ENCODE measurements at regions not wholly inside any gene's neighbourhood (a gene's known extent, or its start where the extent isn't known, plus 50 kb on each side); places are given as distances from the start of the nearest gene placed in this dataset.

DNA sequence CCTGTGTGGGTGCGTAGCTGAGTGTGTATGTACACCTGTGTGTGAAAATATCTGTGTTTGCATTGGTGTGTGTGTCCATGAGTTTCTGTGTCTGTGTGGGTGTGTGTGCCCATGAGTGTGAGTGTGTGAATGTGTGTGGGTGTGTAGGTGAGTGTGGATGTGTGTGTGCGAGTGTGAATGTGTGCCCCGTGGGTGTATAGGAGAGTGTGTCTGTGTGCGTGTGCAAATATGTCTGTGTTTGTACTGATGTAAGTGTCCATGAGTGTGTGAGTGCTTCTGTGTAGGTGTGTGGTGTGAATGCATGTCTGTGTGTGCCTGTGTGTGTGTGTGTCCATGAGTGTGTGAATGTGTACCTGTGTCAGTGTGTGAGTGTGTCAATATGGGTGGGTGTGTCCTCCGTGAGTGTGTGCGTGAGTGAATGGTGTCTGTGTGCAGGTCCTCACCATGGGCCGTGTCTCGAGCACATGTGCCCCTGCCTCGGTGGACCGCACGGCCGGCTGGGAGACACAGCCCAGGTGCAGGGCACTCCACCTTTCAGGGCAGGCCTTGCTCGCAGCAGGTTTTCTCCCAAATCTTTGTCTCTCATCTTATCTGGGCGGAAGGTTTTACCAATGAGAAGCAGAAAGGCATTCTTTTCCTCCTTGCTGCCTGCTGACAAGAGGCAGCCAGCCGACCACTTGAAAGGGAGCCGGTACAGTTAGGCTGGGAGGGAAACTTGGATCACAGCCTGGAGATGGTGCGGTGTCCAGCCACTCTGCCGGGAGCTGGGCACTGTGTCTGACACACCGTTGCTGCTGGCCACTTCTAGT is 107.1 kb upstream of the FAM20C start:
- no peak for DNase-seq

DNA sequence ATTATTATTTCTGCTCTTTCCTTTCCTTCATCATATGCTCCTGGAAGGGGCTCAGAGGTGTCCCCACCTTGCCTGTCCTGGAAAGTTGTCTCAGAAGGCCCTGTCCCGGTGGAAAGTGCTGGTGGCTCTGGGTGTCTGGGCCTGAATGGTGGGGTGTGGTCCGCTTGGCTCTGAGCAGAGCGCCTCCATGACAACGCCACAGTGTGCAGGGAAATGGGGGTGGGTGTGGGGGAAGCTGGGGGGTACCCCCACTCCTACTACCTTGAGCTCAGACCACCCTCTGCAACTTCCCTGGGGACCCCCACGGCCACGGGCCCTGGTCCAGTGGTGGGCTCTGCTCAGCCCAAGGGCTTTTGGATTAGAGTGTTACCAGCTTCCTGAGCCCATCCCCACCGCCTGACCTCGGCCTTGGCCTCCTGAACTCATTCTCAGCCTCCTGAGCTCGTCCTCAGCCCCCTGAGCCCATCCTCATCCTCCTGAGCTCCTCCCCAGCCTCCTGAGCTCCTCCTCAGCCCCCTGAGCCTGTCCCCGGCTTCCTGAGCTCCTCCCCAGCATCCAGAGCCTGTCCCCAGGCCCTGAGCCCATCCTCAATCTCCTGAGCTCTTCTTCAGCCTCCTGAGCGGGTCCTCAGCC is 106.4 kb upstream of the FAM20C start:
- no peak for DNase-seq

- DNase-seq = no peak
These were observed 105.7 kb upstream of the FAM20C start for GRCh38 chr7:86629-87028.

DNA sequence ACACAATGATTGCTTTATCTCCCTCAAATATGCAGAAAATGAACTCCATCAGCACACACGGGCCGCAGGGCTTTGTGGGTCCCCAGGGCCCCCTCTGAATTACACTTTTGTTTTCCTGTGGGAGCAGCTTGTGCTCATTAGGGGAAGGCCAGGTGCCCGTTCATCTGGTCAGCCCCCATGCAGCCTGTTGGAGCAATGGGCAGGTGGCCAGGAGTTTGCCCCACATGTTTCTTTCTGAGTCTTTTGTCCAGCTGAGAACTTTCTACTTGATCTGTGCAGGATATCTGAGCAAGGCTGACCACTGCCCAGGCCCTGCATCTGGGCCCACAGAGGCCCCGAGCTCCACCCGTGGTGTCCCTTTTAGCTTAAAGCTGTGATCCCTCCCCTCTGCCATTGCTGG is 105.3 kb upstream of the FAM20C start:
- DNase-seq = no peak

DNA sequence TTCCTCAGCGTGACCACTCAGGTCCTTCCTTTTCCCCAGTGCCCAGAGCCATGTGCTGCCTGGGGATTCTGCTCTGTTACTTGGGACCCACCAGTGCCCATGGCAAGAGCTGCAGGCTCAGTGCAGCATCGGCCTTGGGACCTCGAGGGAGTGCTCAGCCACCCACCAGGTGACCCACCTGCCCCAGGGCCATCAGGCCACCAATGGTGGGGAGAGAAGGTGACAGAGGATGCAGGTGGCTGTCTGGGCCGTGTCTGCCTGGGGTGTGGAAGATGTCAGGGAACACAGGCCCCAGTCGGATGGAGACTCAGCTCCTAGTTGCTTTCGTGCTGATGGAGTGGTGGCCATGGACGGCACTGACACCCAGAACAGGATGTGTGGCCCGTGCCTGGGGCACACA is 104.7 kb upstream of the FAM20C start:
- DNase-seq = no peak

DNA sequence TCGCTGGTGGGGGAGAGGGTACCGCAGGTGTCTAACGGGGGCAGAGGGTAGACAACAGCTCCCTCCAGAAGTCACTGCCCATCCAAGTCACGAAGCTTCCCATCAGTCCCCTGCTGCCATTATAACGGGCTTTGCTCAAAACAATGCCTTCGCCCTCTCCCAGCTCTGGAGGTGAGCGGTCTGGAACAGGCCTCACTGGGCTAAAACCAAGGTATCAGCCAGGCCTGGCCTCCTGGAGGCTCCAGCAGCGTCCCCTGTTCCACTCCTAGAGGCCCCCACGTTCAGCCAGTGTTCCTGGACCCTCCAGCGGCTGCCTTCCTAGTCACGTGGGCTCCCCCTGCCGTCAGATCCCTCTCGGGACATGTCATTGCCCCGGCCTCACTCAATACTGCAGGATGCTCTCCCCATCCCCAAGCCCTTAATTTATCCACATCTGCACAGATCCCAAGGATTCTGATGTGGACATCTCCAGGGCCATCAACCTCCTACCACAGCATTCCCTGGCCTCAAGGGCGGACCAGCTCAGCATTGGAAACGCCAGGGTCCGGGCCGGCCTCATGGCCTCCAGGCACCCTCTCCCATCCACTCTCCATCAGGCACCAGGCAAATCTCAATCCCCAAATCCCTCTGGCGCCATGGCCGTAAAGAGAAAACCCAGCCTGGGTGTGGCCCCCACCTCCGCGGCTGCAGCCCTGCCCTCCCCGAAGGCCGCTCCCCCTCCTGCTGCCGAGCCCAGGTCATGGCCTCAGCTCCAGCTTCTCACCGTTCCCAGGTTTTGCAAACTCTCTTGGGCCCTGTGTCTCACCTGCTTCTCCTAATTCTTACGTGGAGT is 104.1 kb upstream of the FAM20C start:
- no peak for DNase-seq

DNA sequence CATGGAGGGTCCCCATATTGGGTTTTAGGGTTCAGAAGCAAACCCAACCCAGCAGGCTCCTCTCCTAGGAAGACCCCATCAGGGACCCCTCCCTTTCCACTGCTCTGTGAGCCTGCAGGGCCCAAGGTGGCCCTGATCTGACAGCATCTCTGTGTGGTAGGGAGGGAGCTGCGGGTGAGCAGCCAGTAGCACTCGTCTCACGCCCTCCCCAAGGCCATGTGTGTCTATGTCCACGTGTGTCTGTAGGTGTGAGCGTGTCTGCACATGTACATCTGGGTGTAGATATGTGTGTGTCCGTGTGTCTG is 103.5 kb upstream of the FAM20C start:
- DNase-seq = no peak

GRCh38 chr7:89232-90019 is 102.9 kb upstream of the FAM20C start:
- DNase-seq = no peak

GRCh38 chr7:90111-91063 is 102.0 kb upstream of the FAM20C start:
- no peak for DNase-seq

DNA sequence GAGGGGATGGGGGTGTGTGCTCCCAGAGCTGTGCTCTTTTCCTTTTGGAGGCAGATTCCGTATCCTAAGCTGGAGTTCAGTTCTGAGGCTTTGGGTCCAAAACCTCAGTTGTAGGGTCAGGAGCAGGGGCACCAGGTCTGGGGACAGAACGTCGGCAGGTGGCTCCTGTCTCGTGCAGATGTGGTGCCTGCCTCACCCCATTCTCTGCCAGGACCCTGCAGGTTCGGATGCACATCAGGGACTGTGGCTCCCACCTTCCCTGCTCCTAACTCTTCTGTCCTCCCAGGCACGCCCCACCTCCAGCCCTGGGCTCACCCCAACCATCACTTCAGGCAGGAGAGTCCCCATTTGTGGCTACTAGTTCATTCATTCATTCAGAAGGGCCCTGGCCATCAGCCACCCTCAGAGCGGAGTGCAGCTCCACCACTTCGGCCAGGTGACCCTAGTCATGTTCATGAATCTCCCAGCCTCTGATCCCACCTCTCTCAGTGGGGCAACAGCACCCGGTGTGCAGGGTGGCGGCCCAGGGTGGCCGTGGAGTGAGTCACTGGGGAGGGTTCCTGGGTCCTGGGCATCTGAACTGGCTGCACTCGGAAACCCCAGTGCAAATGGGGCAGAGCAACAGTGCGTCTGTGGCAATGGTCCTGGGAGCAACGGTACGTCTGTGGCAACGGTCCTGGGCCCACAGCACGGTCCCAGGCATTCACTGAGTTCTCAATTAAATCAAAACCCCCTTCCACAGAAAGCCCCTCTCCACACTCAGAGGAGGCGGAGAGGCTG is 100.8 kb upstream of the FAM20C start:
- no peak for DNase-seq

DNA sequence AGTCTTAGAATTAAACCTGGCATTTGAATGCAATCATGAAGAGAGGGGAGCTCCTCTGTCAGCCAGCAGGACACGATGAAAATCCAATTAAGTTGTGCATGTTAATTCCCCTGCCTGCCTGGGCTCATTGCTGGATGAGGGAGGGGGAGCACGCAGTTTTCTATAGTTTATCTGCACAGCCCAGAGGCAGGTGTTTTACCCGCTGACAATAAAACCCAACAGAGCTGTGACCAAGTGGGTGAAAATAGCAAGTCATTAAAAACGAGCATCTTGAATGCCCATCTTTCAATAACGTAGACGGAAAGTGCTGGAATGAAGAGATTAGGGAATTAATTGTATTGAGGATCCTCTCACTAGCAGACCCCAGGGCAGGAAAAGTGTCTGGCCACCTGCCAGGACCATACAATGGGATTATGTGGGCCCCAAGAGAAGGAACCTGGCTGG is 100.1 kb upstream of the FAM20C start:
- no peak for DNase-seq

DNA sequence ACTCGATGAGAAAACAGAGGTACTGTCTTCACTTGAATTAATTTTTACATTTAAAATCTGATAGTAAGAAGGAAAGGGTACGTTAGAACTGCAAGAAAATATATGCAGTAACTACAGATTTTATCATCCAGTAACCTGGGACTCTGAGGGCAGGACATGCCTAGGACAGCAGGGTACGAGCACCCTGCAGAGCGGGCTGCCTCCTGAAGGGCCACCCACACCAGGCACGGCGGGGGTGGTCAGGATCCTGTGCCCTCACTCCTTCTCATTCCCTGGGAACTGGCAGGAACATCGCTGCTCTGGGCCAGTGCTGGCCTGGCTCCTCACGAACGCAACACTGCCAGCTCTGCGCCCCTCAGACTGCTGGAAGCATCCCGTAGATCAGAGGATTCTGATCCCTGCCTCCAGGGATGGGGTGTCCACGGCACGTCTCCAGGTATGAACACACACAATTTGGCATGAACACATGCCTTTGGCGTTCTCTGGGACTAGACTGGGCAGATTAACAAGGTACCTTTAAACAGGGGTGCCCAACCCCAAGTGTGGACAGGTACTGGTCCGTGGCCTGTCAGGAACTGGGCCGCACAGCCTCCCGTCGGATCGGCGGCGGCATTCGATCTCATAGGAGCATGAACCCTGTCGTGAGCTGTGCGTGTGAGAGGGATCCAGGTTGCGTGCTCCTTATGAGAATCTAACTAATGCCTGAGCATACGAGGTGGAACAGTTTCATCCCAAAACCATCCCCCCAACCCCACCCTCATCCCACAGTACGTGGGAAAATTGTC is 99.3 kb upstream of the FAM20C start:
- DNase-seq = no peak

DNA sequence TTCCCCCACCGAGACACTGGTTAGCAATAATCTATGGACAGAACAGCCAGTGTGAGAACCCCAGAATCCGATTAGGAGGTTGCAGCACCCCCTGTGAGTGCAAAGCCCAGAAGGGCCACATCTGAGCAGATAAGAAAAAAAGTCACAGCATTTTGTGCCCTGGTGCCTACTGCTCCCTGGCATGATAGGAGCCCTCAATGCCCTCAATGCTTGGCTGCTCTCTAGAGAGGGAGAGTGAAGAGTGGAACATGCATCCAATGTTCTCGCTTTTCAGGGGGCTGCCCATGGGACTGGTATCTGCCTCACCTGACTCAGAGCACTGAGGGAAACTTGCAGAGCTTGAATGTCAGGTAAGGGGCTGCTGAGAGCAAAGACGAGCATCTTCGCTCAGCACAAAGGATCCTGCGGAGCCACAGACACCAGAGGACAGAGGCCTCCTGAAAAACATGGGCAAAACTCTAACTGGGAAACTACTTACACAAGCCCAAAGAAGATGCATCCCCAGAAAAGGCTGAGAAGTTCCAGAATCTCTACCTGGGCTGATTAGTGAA is 98.0 kb upstream of the FAM20C start:
- DNase-seq = no peak

GRCh38 chr7:95180-95862 is 97.0 kb upstream of the FAM20C start:
- no peak for DNase-seq

DNA sequence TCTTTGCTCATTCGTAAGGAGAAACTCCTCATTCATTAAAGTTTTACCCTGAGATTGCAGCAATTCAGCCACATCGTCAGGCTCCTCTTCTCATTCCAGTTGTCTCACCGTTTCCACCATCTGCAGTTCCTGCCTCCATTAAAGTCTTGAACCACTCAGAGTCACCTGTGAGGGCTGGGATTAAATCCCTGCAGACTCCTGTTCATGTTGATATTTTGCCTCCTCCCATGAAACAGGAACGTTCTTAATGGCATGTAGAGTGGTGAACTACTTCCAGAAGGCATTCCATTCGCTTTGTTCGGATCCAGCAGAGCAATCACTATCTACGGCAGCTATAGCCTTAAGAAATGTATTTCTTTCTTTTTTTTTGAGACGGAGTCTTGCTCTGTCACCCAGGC is 96.5 kb upstream of the FAM20C start:
- no peak for DNase-seq

DNA sequence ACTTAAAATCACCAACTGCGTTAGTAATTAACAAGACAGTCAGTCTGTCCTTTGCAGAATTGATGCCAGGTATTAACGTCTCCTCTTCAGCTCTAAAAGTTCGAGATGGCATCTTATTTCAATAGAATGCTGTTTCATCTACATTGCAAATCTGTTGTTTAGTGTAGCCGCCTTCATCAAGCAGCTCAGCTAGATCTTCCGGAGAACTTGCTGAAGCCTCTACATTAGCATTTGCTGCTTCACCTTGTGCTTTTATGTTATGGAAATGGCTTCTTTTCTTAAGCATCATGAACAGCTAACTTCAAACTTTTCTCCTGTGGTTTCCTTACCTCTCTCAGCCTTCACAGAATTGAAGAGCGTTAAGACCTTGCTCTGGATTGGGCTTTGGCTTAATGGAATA is 95.5 kb upstream of the FAM20C start:
- no peak for DNase-seq

DNA sequence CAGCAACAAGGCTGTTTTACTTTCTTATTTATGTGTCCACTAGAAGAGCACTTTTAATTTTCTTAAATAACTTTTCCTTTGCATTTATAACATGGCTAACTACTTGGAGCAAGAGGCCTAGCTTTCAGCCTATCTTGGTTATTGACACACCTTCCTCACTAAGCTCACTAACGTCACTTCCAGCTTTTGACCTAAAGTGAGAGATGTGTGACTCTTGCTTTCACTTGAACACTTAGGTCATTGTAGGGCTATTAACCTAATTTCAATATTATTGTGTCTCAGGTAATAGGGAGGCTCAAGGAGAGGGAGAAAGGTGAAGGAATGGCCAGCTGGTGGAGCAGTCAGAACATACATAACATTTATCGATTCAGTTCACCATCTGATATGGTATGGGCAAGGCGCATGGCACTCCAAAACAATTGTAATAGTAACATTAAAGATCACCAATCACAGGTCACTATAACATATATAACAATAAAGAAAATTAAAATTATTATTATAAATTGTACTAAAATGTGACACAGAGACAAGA is 95.0 kb upstream of the FAM20C start:
- no peak for DNase-seq

DNA sequence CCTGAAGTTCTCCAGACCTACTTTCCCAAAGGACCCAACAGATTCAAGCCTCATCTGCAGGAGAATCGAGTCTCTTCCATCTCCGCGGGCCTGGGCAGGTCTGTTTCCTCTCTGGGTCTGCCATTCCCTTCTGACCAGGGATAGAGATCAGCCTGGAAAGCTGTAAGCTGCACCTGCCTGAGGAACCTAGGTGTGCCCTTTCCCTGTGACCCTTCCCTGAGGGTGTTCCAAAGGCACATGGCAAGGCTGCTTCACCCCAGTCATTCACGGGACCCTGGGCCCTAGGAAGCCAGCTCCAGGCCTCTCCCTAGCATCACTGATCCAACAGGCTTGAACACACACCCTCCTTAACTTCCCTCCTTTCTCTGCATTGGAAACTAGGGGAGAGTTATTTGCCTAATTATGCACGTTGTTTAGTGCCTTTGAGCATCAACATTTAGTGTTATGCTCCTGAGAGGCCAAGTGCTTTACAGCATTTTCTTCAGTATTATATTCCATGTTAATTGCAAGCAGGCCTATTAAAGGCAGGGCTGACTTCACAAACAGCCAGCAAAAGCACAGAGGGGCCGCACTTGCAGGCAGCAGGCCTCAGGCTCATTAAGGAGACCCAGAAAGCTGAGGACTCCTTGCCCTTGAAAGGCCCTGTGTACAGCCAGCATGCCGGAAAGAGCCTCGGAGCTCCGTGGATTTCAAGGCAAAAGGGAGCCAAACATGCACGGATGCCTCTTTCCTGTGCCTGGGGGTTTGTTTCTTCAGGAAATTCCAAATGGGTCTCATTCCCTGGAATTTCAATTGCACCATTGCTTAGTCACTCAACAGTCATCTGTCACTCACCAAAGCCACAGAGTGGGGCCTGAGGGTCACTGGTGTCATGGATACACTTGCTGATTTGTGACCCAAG is 91.0 kb upstream of the FAM20C start:
- no peak for DNase-seq
